ENCODE measurements at regions not wholly inside any gene's neighbourhood (a gene's known extent, or its start where the extent isn't known, plus 50 kb on each side); places are given as distances from the start of the nearest gene placed in this dataset.

DNA sequence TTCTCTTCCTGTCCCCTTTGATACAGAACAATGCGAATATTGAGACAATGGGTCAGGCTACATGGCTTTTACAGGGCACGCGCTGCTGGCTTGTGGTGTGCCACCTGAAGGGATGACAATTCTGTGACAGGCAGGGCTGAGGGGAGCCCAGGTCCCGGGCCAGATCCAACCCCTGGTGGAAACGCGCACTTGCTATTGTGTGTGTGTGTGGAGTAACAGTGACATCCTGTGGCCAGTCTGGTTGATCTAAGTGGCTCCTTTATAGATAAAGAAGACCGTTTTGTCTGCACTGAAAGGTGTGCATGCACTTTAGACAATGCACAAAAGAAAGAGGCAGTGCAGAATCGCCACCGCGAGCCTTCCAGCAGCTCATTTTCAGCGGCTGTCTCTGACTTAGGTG, 273.6 kb downstream of the HRH4 start:
- TF ChIP-seq POLR2A (IDR thresholded peaks at IDR 0.05; ENCODE audit: low read depth, low read length) (no peak), TAF1 (IDR thresholded peaks at IDR 0.05; ENCODE audit: low read depth, low read length) (no peak), SPI1 (IDR thresholded peaks at IDR 0.05; ENCODE audit: low read depth, low read length) (no peak), POLR2AphosphoS5 (IDR thresholded peaks at IDR 0.05; ENCODE audit: low read depth, low read length) (no peak), POU2F2 (IDR thresholded peaks at IDR 0.05; ENCODE audit: low read depth, low read length) (no peak), PAX5 (IDR thresholded peaks at IDR 0.05; ENCODE audit: insufficient read depth, low read length, severe bottlenecking) (no peak)
- DNase-seq (ENCODE audit: insufficient read length, low spot score) (no peak), FAIRE-seq (no peak)

DNA sequence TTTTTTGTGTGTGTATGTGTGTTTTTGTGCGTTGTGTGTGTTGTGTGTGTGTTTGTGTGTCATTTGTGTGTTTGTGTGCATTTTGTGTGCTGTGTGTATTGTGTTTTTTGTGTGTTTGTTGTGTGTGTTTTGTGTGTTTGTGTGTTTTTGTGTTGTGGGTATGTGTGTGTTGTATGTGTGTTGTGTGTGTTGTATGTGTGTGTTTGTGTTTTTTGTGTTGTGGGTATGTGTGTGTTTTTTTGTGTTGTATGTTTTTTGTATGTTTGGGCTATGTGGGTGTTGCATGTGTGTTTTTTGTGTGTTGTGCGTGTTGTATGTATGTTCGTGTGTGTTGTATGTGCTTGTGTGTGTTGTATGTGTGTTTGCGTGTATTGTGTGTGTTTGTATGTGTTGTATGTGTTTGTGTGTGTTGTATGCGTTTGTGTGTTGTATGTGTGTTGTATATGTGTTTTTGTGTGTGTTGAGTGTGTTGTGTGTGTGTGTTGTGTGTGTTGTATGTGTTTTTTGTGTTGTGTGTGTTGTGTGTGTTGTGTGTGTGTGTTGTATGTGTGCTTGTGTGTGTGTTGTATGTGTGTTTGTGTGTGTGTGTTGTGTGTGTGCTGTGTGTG, 275.3 kb downstream of the HRH4 start:
- TF ChIP-seq POU2F2 (IDR thresholded peaks at IDR 0.05; ENCODE audit: low read depth, low read length) (no peak), PAX5 (IDR thresholded peaks at IDR 0.05; ENCODE audit: insufficient read depth, low read length, severe bottlenecking) (no peak), POLR2AphosphoS5 (IDR thresholded peaks at IDR 0.05; ENCODE audit: low read depth, low read length) (no peak), TAF1 (IDR thresholded peaks at IDR 0.05; ENCODE audit: low read depth, low read length) (no peak), SPI1 (IDR thresholded peaks at IDR 0.05; ENCODE audit: low read depth, low read length) (no peak), POLR2A (IDR thresholded peaks at IDR 0.05; ENCODE audit: low read depth, low read length) (no peak)
- peak; percentile 63 for FAIRE-seq
- DNase-seq (ENCODE audit: insufficient read length, low spot score), result no peak

- FAIRE-seq (no peak), DNase-seq (ENCODE audit: insufficient read length, low spot score) (no peak)
- no peak for TF ChIP-seq TAF1 (IDR thresholded peaks at IDR 0.05; ENCODE audit: low read depth, low read length)
- TF ChIP-seq POLR2A (IDR thresholded peaks at IDR 0.05; ENCODE audit: low read depth, low read length), result no peak
- no peak for TF ChIP-seq POU2F2 (IDR thresholded peaks at IDR 0.05; ENCODE audit: low read depth, low read length)
- TF ChIP-seq SPI1 (IDR thresholded peaks at IDR 0.05; ENCODE audit: low read depth, low read length), result no peak
- TF ChIP-seq POLR2AphosphoS5 (IDR thresholded peaks at IDR 0.05; ENCODE audit: low read depth, low read length), result no peak
- no peak for TF ChIP-seq PAX5 (IDR thresholded peaks at IDR 0.05; ENCODE audit: insufficient read depth, low read length, severe bottlenecking)
These were observed 276.4 kb downstream of the HRH4 start for GRCh38 chr18:24736662-24737330.

GRCh38 chr18:24740829-24741228, 280.4 kb downstream of the HRH4 start:
- no peak for DNase-seq (ENCODE audit: insufficient read length, low spot score)
- no peak for TF ChIP-seq SPI1 (IDR thresholded peaks at IDR 0.05; ENCODE audit: low read depth, low read length)
- TF ChIP-seq POU2F2 (IDR thresholded peaks at IDR 0.05; ENCODE audit: low read depth, low read length), result no peak
- TF ChIP-seq TAF1 (IDR thresholded peaks at IDR 0.05; ENCODE audit: low read depth, low read length), result no peak
- TF ChIP-seq POLR2A (IDR thresholded peaks at IDR 0.05; ENCODE audit: low read depth, low read length), result no peak
- no peak for TF ChIP-seq POLR2AphosphoS5 (IDR thresholded peaks at IDR 0.05; ENCODE audit: low read depth, low read length)
- no peak for TF ChIP-seq PAX5 (IDR thresholded peaks at IDR 0.05; ENCODE audit: insufficient read depth, low read length, severe bottlenecking)
- no peak for FAIRE-seq

GRCh38 chr18:24741321-24741720, 280.9 kb downstream of the HRH4 start:
- TF ChIP-seq TAF1 (IDR thresholded peaks at IDR 0.05; ENCODE audit: low read depth, low read length) (no peak), PAX5 (IDR thresholded peaks at IDR 0.05; ENCODE audit: insufficient read depth, low read length, severe bottlenecking) (no peak), SPI1 (IDR thresholded peaks at IDR 0.05; ENCODE audit: low read depth, low read length) (no peak), POU2F2 (IDR thresholded peaks at IDR 0.05; ENCODE audit: low read depth, low read length) (no peak), POLR2A (IDR thresholded peaks at IDR 0.05; ENCODE audit: low read depth, low read length) (no peak), POLR2AphosphoS5 (IDR thresholded peaks at IDR 0.05; ENCODE audit: low read depth, low read length) (no peak)
- FAIRE-seq (no peak), DNase-seq (ENCODE audit: insufficient read length, low spot score) (no peak)

DNA sequence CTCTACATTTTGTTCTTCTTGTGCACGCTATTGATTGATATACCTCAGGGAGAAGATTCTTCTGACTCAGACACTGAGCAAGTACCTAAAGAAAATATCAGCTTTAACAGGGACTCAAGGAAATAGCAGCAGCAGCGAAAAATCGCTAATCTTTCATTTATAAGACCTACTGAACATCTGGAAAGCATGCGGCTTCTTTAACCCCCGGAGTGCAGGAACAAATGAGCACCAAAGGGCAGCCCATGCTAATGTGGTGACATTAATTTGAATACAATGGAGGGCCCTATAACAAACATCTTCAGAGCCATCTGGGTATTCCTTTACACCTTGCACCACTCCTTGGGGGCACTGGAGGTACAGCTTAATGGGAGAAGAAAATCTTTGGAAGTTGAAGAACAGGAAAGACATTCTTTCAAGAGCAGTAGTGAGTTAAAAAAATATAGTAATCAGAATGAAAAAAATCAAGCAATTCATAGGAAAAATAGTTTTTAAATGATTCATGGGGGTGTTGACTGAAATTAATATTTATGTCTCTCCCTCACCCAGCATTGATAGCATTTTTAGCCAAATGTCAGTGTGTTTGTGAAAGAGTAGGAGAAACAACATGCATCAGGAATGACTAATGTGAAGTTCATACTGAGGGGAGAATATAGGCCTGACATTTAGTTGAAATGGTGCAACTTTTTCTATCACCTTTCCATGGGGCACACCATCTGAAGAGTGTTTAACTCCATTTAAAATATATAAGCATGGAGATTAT, 281.7 kb downstream of the HRH4 start:
- no peak for FAIRE-seq
- DNase-seq (ENCODE audit: insufficient read length, low spot score), result no peak
- TF ChIP-seq POLR2AphosphoS5 (IDR thresholded peaks at IDR 0.05; ENCODE audit: low read depth, low read length), result no peak
- TF ChIP-seq SPI1 (IDR thresholded peaks at IDR 0.05; ENCODE audit: low read depth, low read length), result no peak
- no peak for TF ChIP-seq POLR2A (IDR thresholded peaks at IDR 0.05; ENCODE audit: low read depth, low read length)
- TF ChIP-seq POU2F2 (IDR thresholded peaks at IDR 0.05; ENCODE audit: low read depth, low read length), result no peak
- no peak for TF ChIP-seq PAX5 (IDR thresholded peaks at IDR 0.05; ENCODE audit: insufficient read depth, low read length, severe bottlenecking)

DNA sequence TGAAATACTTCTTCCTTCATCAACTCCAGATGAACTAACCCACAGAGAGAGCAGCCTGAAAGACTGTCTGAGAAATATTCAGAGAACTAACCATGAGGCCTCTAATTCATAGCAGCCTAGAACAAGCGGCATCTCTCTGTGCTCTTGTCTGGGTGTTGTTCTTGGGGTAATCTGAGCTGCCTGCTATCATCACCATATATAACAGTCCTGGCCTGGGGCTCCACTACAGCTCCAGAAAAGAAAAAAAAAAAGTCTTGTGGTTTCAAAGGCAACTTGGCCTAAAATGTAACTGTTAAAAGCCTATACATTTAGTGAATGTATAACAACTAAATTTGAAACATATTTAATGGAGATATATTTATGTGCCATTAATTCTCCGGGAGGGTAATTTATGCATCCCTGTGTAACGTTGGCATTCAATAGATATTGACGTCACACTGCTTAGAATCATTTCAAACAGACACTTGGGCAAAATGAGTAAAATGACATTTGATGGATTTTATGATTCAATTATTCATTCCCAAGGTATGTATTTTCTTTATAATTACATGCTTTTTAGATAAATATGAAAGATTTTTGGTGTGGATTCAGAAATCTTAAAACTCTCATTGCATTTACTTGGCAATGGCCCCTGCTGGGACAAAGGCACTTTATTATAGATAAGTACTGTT, 294.3 kb downstream of the HRH4 start:
- no peak for FAIRE-seq
- DNase-seq (ENCODE audit: insufficient read length, low spot score), result no peak
- TF ChIP-seq POU2F2 (IDR thresholded peaks at IDR 0.05; ENCODE audit: low read depth, low read length) (no peak), POLR2A (IDR thresholded peaks at IDR 0.05; ENCODE audit: low read depth, low read length) (no peak), SPI1 (IDR thresholded peaks at IDR 0.05; ENCODE audit: low read depth, low read length) (no peak), POLR2AphosphoS5 (IDR thresholded peaks at IDR 0.05; ENCODE audit: low read depth, low read length) (no peak), TAF1 (IDR thresholded peaks at IDR 0.05; ENCODE audit: low read depth, low read length) (no peak), PAX5 (IDR thresholded peaks at IDR 0.05; ENCODE audit: insufficient read depth, low read length, severe bottlenecking) (no peak)

DNA sequence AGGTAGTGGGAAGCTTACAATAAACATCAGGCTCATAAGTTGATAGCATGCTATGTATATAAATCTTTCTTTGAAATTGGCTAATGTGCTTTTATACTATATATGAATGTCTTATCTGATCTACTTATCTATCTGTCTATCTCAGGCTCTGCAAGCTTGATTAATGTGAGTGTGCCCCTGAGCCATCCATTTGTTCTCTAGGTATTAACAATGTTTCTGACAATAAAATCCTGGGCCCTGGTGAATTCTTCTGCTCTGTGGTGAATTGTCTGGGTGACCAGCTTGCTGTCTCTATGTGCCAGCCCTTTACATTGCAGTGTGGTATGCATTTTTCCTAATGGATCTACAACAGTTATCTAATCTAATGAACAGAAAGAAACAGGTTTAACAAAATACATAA, 295.9 kb downstream of the HRH4 start:
- DNase-seq (ENCODE audit: insufficient read length, low spot score) (no peak), FAIRE-seq (no peak)
- TF ChIP-seq POLR2A (IDR thresholded peaks at IDR 0.05; ENCODE audit: low read depth, low read length) (no peak), TAF1 (IDR thresholded peaks at IDR 0.05; ENCODE audit: low read depth, low read length) (no peak), PAX5 (IDR thresholded peaks at IDR 0.05; ENCODE audit: insufficient read depth, low read length, severe bottlenecking) (no peak), POLR2AphosphoS5 (IDR thresholded peaks at IDR 0.05; ENCODE audit: low read depth, low read length) (no peak), SPI1 (IDR thresholded peaks at IDR 0.05; ENCODE audit: low read depth, low read length) (no peak), POU2F2 (IDR thresholded peaks at IDR 0.05; ENCODE audit: low read depth, low read length) (no peak)

- DNase-seq (ENCODE audit: insufficient read length, low spot score), result no peak
- no peak for FAIRE-seq
- TF ChIP-seq POU2F2 (IDR thresholded peaks at IDR 0.05; ENCODE audit: low read depth, low read length), result no peak
- TF ChIP-seq PAX5 (IDR thresholded peaks at IDR 0.05; ENCODE audit: insufficient read depth, low read length, severe bottlenecking), result no peak
- TF ChIP-seq POLR2A (IDR thresholded peaks at IDR 0.05; ENCODE audit: low read depth, low read length), result no peak
- no peak for TF ChIP-seq SPI1 (IDR thresholded peaks at IDR 0.05; ENCODE audit: low read depth, low read length)
- TF ChIP-seq POLR2AphosphoS5 (IDR thresholded peaks at IDR 0.05; ENCODE audit: low read depth, low read length), result no peak
- no peak for TF ChIP-seq TAF1 (IDR thresholded peaks at IDR 0.05; ENCODE audit: low read depth, low read length)
These were observed 296.7 kb downstream of the HRH4 start for GRCh38 chr18:24757134-24757533.
